HG02571 (cell line): ENCODE measurements at regions not wholly inside any gene's neighbourhood (a gene's known extent, or its start where the extent isn't known, plus 50 kb on each side); places are given as distances from the start of the nearest gene placed in this dataset.
A peak's percentile ranks its signal among the peaks of the same experiment; 100 is the strongest.
"Not testable (repeated sequence)": the region's sequence is repeated elsewhere in the genome, so short reads cannot be mapped to it uniquely, and the experiment has no call there.

ENCODE experiments used
- ATAC-seq: cut with Tn5 transposase; IDR thresholded peaks from one replicate; pipeline ENCODE4 v1.9.1; 2021; ENCODE audit warnings: mild to moderate bottlenecking, moderate library complexity; ENCODE audit not compliant: unreplicated experiment

- ATAC-seq = no peak
Observed at GRCh38 chrX:30008031-30008430, 207.3 kb upstream of the MAGEB2 start.

DNA sequence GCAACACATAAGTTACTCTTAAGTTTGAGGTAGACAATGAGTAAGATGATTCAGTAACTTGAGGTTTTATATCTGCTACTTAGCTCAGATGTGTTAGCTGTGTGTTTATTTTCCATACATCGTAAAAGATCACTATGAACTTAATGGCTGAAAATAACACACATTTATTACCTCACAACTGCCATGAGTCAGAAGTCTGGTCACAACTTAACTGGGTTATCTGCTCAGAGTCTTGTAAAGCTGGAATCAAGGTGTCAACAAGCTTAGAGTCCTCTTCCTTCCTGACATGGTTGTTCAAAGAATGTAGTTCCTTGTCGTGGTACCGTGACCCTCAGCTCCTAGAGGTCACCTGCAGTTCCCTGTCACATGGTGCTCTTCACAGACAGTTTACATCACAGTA is 204.9 kb upstream of the MAGEB2 start:
- ATAC-seq = no peak

DNA sequence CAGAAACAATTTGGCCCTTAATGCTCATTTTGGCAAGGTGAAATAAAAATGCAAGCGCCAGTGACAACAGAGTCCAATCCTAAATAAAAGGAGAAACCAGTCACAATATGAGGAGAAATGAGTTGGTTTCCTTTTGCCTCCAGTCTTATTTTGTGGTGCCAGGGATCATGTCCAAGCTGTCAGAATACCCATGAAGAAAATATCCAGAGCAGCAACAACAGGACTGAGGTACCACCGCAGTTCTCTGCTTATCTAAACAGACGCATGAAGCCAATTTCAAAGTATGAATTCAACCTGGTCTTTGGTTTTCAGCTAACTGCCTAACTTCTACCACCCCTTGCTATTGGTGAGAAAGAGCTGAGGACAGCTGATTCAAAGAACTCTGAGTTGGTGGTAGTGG is 199.9 kb upstream of the MAGEB2 start:
- ATAC-seq = no peak

- no peak for ATAC-seq
Observed at GRCh38 chrX:30027636-30028035, 187.7 kb upstream of the MAGEB2 start.

DNA sequence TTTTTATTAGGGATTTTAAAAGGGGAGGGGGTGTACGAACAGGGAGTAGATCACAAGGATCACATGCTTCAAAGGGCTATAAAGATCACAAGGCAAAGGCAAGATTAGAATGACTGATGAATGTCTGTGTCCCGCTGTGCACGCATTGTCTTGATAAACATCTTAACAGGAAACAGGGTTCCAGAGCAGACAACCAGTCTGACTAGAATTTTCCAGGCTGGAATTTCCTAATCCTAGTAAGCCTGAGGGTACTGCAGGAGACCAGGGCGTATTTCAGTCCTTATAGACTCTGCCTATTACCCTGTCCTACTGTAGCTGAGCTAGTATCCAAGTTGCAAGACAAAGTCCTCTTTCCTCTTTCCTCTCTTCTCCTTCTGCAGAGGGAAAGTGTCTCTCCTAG is 179.0 kb upstream of the MAGEB2 start:
- ATAC-seq = not testable (repeated sequence)

DNA sequence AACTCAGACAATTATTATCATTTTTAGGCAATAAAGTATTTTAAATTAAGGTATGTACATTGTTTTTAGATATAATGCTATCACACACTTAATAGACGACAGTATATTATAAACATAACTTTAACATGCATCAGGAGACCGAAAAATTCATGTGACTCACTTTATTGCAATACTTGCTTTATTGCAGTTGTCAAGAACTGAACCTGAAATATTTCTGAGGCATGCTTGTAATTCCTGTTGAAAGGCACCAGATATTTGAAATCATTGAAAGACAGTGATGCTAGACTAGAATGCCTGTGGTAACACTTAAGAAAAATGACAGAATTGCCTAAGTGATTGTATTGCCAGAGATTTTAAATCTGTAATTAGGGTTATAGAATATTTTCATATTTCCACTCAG is 175.6 kb upstream of the MAGEB2 start:
- no peak for ATAC-seq

GRCh38 chrX:30060718-30061117 is 154.6 kb upstream of the MAGEB2 start:
- ATAC-seq = no peak

GRCh38 chrX:30065226-30065625 is 150.1 kb upstream of the MAGEB2 start:
- no peak for ATAC-seq

DNA sequence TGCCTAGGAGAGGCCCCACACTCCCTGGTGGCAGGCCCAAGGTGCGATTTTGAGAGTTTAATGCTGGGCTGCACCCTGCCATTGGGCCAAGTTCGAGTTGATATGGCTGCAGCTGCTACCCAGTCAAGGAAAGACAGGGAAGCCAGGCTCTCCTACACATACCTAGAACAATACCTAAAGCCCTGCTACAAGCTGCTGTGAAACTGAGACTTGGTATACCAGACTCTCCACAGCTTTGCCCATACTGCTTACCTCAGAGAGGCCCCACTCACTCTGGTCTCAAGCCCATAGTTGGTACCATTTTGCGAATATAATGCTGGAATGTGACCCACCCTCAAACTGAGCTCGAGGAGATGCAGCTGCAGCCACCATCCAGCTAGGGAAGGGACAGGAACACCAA is 147.7 kb upstream of the MAGEB2 start:
- no peak for ATAC-seq

DNA sequence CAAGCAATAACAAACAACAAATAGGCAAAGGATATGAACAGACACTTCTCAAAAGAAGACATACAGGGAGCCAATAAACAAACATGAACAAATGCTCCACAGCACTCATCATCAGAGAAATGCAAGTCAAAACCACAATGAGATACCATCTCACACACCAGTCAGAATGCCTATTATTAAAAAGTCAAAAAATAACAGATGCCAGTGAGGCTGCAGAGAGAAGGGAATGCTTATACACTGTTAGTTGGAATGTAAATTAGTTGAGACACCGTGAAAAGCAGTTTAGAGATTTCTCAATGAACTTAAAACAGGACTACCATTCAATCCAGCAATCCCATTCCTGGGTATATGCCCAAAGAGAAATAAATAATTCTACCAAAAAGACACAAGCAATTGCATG is 129.8 kb upstream of the MAGEB2 start:
- ATAC-seq = no peak

GRCh38 chrX:30111431-30111830 is 103.9 kb upstream of the MAGEB2 start:
- no peak for ATAC-seq

DNA sequence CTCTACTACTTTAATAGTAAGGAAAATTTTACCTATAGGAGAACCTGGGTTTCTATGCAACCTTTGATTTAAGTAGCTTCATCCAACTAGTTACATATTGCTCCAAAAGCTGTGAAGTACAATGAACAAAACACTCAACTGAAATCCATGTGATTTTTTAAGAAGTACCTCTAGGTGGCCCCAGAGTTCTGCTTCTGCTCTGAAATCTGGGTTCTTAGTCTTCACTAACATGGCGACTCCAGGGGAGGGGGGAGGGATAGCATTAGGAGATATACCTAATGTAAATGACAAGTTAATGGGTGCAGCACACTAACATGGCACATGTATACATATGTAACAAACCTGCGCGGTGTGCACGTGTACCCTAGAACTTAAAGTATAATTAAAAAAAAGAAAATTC is 73.4 kb upstream of the MAGEB2 start:
- peak; percentile 70 for ATAC-seq

GRCh38 chrX:30144221-30144620 is 71.1 kb upstream of the MAGEB2 start:
- ATAC-seq = no peak

DNA sequence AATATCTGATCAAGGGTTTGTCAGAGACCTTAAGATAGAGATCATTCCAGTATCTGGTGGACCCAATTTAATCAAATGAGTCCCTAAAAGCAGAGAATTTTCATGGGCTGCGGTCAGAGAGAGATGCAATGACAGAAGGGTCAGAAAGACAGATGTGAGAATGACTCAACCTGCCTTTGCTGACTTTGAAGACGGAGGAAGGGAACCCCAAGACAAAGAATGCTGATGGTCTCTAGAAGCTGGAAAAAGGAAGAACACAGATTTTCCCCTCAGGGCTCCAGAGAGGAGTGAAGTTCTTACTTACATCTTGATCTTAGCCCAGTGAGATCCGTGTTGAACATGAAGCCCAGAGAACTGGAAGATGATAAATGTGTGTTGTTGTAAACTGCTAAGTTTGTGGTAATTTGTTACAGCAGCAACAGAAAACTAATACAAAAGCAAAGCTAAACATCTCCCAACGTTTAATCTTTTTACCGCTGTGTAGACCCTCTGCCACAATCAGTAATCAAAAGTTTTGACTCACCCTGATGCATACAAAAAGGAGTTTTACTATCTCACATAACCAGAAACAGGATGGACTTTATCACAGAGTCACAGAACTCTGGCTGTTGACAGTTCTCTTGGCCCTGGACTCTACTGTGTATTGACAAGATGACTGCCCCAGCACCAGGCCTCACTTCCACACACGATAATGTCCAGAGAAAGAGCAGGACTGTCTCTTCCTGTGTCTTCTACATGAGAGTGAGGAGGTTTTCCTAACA is 70.2 kb upstream of the MAGEB2 start:
- no peak for ATAC-seq

- no peak for ATAC-seq
Observed at GRCh38 chrX:30147996-30148643, 67.2 kb upstream of the MAGEB2 start.

- ATAC-seq = not testable (repeated sequence)
Observed at GRCh38 chrX:30149206-30149605, 66.2 kb upstream of the MAGEB2 start.

DNA sequence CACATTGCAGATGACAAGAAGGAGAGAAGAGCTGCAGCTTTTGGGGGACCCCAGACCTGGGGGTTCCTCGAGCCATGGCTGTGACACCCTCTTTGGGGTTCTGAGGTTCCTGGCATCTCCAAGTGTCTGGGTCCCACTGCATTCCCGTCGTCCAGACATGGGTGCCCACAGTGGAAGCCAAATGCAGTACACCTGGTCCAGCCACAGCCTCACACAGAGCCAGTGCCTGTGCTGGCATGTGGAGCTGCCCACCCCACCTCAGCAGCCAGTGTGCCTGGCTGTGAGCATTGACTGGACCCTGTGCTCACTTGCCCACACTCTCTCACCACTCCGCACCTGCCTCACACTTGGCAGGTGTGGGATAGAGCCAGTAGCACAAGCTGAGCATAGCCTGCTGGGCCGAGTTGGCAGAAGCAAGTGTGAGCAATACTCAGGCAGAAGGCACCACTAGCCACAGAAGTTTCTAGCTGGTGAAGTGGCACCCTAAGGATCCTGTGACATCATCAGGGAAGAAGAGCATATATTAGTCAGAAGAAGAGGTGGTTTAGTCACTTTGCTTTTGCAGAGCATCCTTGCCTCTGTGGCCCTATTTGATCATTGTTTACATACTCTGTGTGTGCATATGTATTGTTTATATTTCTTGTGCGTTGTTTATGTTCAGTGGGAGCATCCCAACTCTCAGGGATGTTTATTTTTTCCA is 65.0 kb upstream of the MAGEB2 start:
- ATAC-seq = no peak

DNA sequence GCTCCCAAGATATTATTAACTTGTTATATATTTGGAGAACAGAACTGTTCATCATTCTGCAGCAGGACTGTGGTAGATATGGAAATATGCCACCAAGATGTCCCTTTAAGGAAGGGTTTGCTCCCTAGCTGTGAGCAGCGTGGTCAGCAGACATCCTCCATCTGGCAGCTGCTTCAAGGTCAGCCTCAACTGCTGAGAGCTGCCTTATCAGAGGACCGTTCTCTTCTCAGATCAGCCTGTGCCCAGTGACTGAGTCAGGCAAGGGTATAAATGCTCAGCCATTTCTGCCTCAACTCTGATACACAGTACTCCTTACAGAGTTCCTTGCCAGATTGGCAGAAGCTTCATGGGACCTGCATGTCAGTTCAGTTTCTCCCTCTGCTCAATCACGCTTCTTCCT is 63.4 kb upstream of the MAGEB2 start:
- no peak for ATAC-seq

- no peak for ATAC-seq
Observed at GRCh38 chrX:30153175-30153880, 62.0 kb upstream of the MAGEB2 start.

GRCh38 chrX:30153881-30154260 is 61.5 kb upstream of the MAGEB2 start:
- ATAC-seq = no peak

DNA sequence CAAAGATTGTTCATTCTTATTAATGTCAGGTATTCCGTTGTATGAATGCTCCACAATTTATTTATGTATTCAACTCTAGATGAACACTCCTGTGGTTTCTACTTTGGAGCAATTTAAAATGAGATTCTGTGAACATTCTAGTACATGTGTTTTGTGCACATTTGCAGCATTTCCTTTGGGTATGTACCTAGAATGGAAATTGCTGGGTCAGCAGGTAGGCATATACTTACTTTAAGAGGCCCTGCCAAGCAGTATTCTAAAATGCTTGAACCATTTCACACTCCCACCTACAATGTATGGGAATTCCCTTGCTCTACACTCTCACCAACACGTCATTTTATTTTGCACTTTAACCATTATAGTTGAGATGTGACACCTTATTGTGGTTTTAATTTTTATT is 59.4 kb upstream of the MAGEB2 start:
- ATAC-seq = no peak
